Stimulated activated naive CD8-positive, alpha-beta T cell treated with anti-CD3 and anti-CD28 coated beads, Interleukin-15, amount 100 ng/mL, for 72 hours (primary cell): ENCODE measurements at regions not wholly inside any gene's neighbourhood (a gene's known extent, or its start where the extent isn't known, plus 50 kb on each side); places are given as distances from the start of the nearest gene placed in this dataset.

Experiments
- ATAC-seq: fragments of 150-1000 bp; cut with Tn5 transposase; 2 replicates; pipeline ENCODE4 v1.10.0; 2021; ENCODE audit warnings: mild to moderate bottlenecking, moderate library complexity
- DNase-seq, 2 donors: peaks; one replicate each; pipeline ENCODE4 v3.0.0; 2021 to 2022
- H3K27ac Mint-ChIP-seq, 2 donors: one replicate each; pipeline ENCODE4 v1.8.0; 2022; ENCODE audit warnings: mild to moderate bottlenecking in 2 of 2, mixed read lengths in 2 of 2, moderate library complexity in 2 of 2
- H3K27me3 Mint-ChIP-seq: one replicate; pipeline ENCODE4 v1.8.0; 2022; ENCODE audit warnings: mixed read lengths
- H3K4me1 Mint-ChIP-seq: one replicate; pipeline ENCODE4 v1.8.0; 2022; ENCODE audit warnings: mild to moderate bottlenecking, mixed read lengths
- H3K4me3 Mint-ChIP-seq, 2 donors: one replicate each; pipeline ENCODE4 v1.8.0; 2022; ENCODE audit warnings: mild to moderate bottlenecking in 2 of 2, mixed read lengths in 2 of 2, moderate library complexity in 1 of 2
- H3K9me3 Mint-ChIP-seq, 2 donors: one replicate each; pipeline ENCODE4 v1.8.0; 2022; ENCODE audit warnings: mixed read lengths in 2 of 2

- no peak overlapping the region for H3K27ac Mint-ChIP-seq
- H3K9me3 Mint-ChIP-seq = peaks cover 14 to 19% of the 10 kb centered on the region in 2 donors
- H3K4me1 Mint-ChIP-seq = no peaks in the 10 kb centered on the region
- DNase-seq (no peak), ATAC-seq (no peak)
- H3K4me3 Mint-ChIP-seq = no peak overlapping the region
- no peaks in the 10 kb centered on the region for H3K27me3 Mint-ChIP-seq
These were observed 152.2 kb downstream of the MAFB start for GRCh38 chr20:40536808-40537207.

DNA sequence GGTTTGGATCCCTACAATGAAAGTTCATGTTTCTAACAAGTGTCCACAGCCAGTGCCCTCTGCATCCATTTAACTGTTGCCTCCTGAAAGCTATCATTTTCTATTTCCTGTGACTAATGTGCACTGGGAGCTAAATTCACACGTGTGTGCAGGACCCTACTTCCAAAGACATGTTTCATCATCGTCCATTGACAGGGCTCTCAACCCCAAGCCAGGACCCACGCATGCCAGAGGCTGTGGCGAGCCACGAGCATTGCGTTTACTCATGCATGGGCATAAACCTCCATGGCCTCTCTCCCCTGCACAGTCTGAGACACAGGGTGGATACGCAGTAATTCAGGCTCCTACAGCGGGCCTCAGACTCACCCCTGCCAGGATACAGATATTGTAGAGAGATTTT lies 153.2 kb downstream of the MAFB start:
- no peak overlapping the region for H3K4me3 Mint-ChIP-seq
- no peak for DNase-seq

GRCh38 chr20:40532103-40532502 lies 156.9 kb downstream of the MAFB start:
- Mint-ChIP-seq H3K9me3 (peaks cover 25 to 36% of the 10 kb centered on the region in 2 donors), H3K27me3 (no peaks in the 10 kb centered on the region), H3K4me1 (no peaks in the 10 kb centered on the region), H3K27ac (no peak overlapping the region), H3K4me3 (no peak overlapping the region)
- ATAC-seq = no peak
- no peak for DNase-seq

More for the DNA sequence above, 153.2 kb downstream of the MAFB start:
- ATAC-seq = no peak
- Mint-ChIP-seq H3K27me3 (no peaks in the 10 kb centered on the region), H3K4me1 (no peaks in the 10 kb centered on the region), H3K27ac (peak overlapping the region in 1 of 2 donors; percentile 62), H3K9me3 (peaks cover 20 to 28% of the 10 kb centered on the region in 2 donors)

GRCh38 chr20:40525351-40525750 lies 163.7 kb downstream of the MAFB start:
- H3K9me3 Mint-ChIP-seq = peaks cover 0 to 4% of the 10 kb centered on the region in 2 donors
- H3K4me1 Mint-ChIP-seq = no peaks in the 10 kb centered on the region
- ATAC-seq (no peak), DNase-seq (no peak)
- H3K27me3 Mint-ChIP-seq = no peaks in the 10 kb centered on the region
- H3K4me3 Mint-ChIP-seq = no peak overlapping the region
- no peak overlapping the region for H3K27ac Mint-ChIP-seq

GRCh38 chr20:40524071-40524470 lies 165.0 kb downstream of the MAFB start:
- Mint-ChIP-seq H3K4me1 (no peaks in the 10 kb centered on the region), H3K27ac (no peak overlapping the region), H3K4me3 (no peak overlapping the region), H3K9me3 (no peaks in the 10 kb centered on the region), H3K27me3 (no peaks in the 10 kb centered on the region)
- ATAC-seq = no peak
- no peak for DNase-seq

DNA sequence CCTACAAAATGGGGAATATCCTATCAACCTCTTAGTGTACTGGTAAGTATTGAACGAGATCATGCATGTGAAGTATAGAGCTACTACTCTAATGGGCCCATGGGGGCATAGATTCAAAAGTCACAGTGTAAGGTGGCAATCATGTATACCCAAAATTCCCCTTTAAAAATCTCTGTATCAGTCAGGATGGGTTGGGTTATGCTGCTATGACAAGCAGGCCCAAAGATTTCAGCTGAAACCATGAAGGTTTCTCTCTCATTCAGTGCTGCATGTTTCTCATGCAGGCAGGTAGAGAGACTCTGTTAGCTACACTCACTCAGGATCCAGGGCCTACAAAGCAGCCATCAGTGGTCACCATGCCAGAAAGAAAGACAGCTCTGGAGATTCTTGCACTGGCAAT lies 166.6 kb downstream of the MAFB start:
- no peak overlapping the region for H3K27ac Mint-ChIP-seq
- no peak for ATAC-seq
- H3K4me3 Mint-ChIP-seq = no peak overlapping the region
- DNase-seq = no peak
- H3K9me3 Mint-ChIP-seq = no peaks in the 10 kb centered on the region
- no peaks in the 10 kb centered on the region for H3K4me1 Mint-ChIP-seq
- no peaks in the 10 kb centered on the region for H3K27me3 Mint-ChIP-seq

- Mint-ChIP-seq H3K4me3 (no peak overlapping the region), H3K27me3 (no peaks in the 10 kb centered on the region), H3K27ac (no peak overlapping the region), H3K9me3 (no peaks in the 10 kb centered on the region), H3K4me1 (no peaks in the 10 kb centered on the region)
- no peak for DNase-seq
- no peak for ATAC-seq
These were observed 167.1 kb downstream of the MAFB start for GRCh38 chr20:40521962-40522361.

GRCh38 chr20:40519918-40520317 lies 169.1 kb downstream of the MAFB start:
- no peaks in the 10 kb centered on the region for H3K27me3 Mint-ChIP-seq
- H3K9me3 Mint-ChIP-seq = no peaks in the 10 kb centered on the region

GRCh38 chr20:40512994-40513393 lies 176.0 kb downstream of the MAFB start:
- Mint-ChIP-seq H3K4me1 (no peaks in the 10 kb centered on the region), H3K4me3 (no peak overlapping the region), H3K27me3 (peaks cover 20% of the 10 kb centered on the region), H3K27ac (no peak overlapping the region), H3K9me3 (no peaks in the 10 kb centered on the region)
- DNase-seq (no peak), ATAC-seq (no peak)

More at GRCh38 chr20:40519918-40520317, 169.1 kb downstream of the MAFB start:
- no peak overlapping the region for H3K27ac Mint-ChIP-seq
- no peaks in the 10 kb centered on the region for H3K4me1 Mint-ChIP-seq
- no peak for ATAC-seq
- no peak for DNase-seq
- no peak overlapping the region for H3K4me3 Mint-ChIP-seq

DNA sequence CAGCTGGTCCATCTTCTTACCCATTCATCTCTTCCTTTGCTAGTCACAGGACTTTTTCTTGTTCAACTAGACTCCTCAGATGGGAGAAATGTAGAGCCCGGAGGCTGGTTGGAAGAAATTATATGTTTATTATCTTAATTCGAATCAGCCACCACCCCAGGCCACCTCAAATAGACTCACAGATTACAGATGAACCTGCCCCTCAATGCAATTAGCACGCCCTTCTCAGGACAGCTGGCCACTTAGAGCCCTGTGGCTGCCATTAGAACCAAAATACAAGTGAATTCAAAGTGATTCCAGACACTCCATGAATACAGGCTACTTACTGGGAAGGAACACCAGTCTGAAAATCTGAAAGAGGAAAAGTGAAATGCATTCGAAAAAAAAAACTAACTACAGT lies 176.4 kb downstream of the MAFB start:
- Mint-ChIP-seq H3K9me3 (no peaks in the 10 kb centered on the region), H3K27ac (no peak overlapping the region), H3K4me3 (no peak overlapping the region), H3K4me1 (no peaks in the 10 kb centered on the region), H3K27me3 (peaks cover 20% of the 10 kb centered on the region)
- no peak for ATAC-seq
- no peak for DNase-seq

DNA sequence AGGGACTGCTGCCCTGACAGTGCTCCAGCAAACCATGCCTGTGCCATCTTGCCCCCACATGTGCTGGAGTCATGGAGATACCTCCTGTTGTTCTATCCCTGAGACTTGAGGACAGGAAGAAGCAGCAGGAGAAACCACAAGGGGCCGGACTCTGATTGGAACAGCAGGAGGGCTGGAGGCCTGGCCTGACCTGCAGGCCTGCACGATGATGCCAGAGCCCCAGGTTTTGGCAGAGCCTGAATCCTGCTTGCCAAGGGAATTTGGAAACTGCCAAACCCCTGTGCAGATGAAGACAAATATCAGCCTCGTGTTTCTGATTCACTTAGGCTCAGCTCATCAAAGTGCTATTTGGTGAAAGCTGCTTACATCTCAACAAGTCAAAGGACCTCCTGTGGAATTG lies 177.6 kb downstream of the MAFB start:
- ATAC-seq (no peak), DNase-seq (no peak)
- H3K4me3 Mint-ChIP-seq = no peak overlapping the region
- no peaks in the 10 kb centered on the region for H3K4me1 Mint-ChIP-seq
- H3K27me3 Mint-ChIP-seq = peaks cover 20% of the 10 kb centered on the region
- H3K9me3 Mint-ChIP-seq = no peaks in the 10 kb centered on the region
- H3K27ac Mint-ChIP-seq = no peak overlapping the region

DNA sequence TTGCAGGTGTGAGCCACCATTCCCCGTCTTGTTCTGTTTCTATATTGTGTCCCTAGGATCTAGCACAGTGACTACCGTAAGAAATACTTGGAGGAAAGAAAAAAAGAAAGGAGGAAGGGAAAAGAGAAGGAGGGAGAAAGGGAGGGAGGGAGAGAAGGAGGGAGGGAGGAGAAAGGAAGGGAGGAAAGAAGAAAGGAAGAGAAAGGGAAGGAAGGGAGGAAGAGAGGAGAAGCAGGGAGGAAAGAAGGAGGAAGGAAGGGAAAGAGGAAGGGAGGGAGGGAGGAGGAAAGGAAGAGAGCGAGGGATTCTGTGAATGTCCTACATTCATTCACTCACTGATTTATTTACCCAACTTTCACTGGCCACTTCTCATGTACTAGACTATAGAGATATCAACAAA lies 178.4 kb downstream of the MAFB start:
- ATAC-seq (no peak), DNase-seq (no peak)
- Mint-ChIP-seq H3K27me3 (peaks cover 20% of the 10 kb centered on the region), H3K9me3 (no peaks in the 10 kb centered on the region), H3K4me1 (no peaks in the 10 kb centered on the region), H3K4me3 (no peak overlapping the region), H3K27ac (no peak overlapping the region)

DNA sequence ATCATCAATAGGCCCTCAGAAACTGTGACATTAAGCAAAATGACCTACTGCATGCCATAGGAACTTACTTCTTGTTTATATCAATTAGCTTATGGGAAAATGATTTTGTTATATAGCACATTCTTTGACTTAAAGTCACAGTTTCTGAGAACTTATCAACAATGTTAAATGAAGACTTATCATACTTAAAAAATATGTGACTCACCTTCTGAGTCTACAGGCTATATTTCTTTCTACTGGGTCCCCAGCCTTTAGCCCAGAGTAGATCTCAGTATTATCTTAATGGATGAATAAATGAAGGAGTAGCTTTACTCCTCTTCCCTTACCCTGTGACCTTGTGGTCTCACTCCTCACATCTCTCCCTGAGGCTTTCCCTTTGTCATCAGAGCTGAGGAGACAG lies 180.2 kb downstream of the MAFB start:
- DNase-seq = no peak
- H3K27me3 Mint-ChIP-seq = peaks cover 19% of the 10 kb centered on the region
- H3K4me1 Mint-ChIP-seq = no peaks in the 10 kb centered on the region
- no peak overlapping the region for H3K27ac Mint-ChIP-seq
- no peak for ATAC-seq
- H3K4me3 Mint-ChIP-seq = no peak overlapping the region
- no peaks in the 10 kb centered on the region for H3K9me3 Mint-ChIP-seq

DNA sequence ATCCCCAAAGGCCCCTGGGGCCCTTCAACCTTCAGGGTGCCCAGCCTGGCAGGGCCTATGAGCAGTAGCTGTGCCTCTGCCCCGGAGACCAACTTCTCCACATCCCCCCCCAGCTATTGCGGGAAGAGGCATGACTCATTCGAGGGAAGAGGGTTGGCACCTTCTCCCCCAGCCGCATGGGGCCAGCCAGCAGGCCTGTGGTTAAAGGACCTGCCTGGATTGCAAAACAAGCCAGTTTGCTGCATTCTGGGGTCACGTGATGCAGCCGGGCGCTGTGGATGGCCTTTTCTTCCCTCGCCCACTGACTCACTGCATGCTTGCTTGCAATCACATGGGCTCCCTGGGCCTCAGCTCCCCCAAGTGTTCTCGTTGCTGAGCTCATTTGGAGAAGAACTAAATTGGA lies 182.5 kb downstream of the MAFB start:
- Mint-ChIP-seq H3K27me3 (peaks cover 11% of the 10 kb centered on the region), H3K9me3 (no peaks in the 10 kb centered on the region), H3K27ac (no peak overlapping the region), H3K4me1 (no peaks in the 10 kb centered on the region), H3K4me3 (no peak overlapping the region)
- peak in 1 of 2 donors; percentile 52 for DNase-seq
- peak; percentile 78 for ATAC-seq

GRCh38 chr20:40503119-40503518 lies 185.9 kb downstream of the MAFB start:
- peaks cover 2% of the 10 kb centered on the region for H3K4me1 Mint-ChIP-seq
- no peaks in the 10 kb centered on the region for H3K9me3 Mint-ChIP-seq
- no peaks in the 10 kb centered on the region for H3K27me3 Mint-ChIP-seq
- H3K4me3 Mint-ChIP-seq = no peak overlapping the region
- DNase-seq (no peak), ATAC-seq (no peak)
- no peak overlapping the region for H3K27ac Mint-ChIP-seq

DNA sequence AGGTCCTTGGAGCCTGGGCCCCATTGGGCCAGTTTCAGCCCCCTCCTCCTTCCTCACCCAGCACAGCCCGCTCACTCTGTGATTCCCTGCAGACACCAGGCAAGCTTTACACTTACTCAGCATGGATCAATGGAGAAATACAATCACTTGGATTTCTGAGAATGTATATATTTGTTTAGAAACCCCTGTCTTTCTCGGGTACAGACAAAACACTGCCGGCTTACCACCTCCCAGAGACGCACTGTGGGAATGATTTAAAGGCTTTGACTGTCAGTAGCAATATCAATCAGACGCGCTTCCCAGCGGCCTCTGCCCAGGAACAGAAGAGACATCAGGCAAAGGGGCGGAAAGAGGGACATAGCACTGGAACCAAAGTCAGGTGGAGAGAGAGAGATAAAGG lies 186.5 kb downstream of the MAFB start:
- Mint-ChIP-seq H3K27ac (no peak overlapping the region), H3K27me3 (no peaks in the 10 kb centered on the region), H3K4me1 (peaks cover 6% of the 10 kb centered on the region), H3K9me3 (no peaks in the 10 kb centered on the region), H3K4me3 (no peak overlapping the region)
- ATAC-seq (no peak), DNase-seq (no peak)

DNA sequence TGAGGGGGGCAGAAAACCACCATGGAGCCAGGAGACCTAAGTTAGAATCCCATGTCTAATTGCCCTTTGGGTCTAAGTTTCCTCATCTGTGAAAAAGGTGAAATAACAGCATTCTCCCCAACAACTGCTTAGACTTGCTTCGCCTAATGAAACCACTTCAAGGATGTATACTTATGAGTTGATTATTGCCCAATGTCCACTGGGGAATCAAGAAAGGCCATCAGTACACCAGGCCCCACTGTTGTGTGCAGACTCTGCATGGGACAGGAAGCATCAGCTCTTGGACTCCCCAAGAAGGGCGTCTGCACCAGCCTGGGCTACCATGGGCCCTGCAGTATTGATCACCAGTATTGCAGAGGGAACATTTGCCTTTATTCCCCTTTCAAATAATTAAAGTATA lies 189.6 kb downstream of the MAFB start:
- ATAC-seq (no peak), DNase-seq (no peak)
- Mint-ChIP-seq H3K9me3 (no peaks in the 10 kb centered on the region), H3K4me1 (peaks cover 6% of the 10 kb centered on the region), H3K27ac (no peak overlapping the region), H3K27me3 (no peaks in the 10 kb centered on the region), H3K4me3 (no peak overlapping the region)
